SK-N-MC (cell line): ENCODE measurements at regions not wholly inside any gene's neighbourhood (a gene's known extent, or its start where the extent isn't known, plus 50 kb on each side); places are given as distances from the start of the nearest gene placed in this dataset.

Experiments used
- DNase-seq: peaks from one replicate; pipeline ENCODE4 v3.0.0-alpha.2; 2011; ENCODE audit warnings: low read depth, low spot score
- H3K27ac ChIP-seq: fragments of 200-600 bp; sonication (generic); 2 replicates; pipeline ENCODE4 v1.5.1; 2016; ENCODE audit warnings: mixed run types
- H3K36me3 ChIP-seq: fragments of 200-600 bp; sonication (generic); 2 replicates; pipeline ENCODE4 v1.6.1; 2017; ENCODE audit warnings: antibody characterized with exemption, low read length, mixed read lengths; ENCODE audit not compliant: insufficient read depth
- H3K4me3 ChIP-seq: fragments of 200-600 bp; sonication (generic); 2 replicates; pipeline ENCODE4 v1.5.1; 2016
- H3K9ac ChIP-seq: fragments of 200-600 bp; sonication (generic); 2 replicates; pipeline ENCODE4 v1.8.0; 2017; ENCODE audit warnings: mixed run types, mixed read lengths; ENCODE audit not compliant: insufficient read length
- H3K9me3 ChIP-seq: fragments of 200-600 bp; sonication (generic); 2 replicates; pipeline ENCODE4 v1.6.1; 2017; ENCODE audit warnings: low read depth, mild to moderate bottlenecking, antibody characterized with exemption, low read length, moderate library complexity, mixed read lengths
- EZH2 ChIP-seq: fragments of 200-600 bp; sonication (generic); IDR thresholded peaks from one replicate; pipeline ENCODE4 v1.6.1; 2017; ENCODE audit warnings: antibody characterized with exemption
- FOXP2 ChIP-seq: optimal IDR thresholded peaks from 2 replicates; pipeline ENCODE3; 2011; ENCODE audit warnings: mild to moderate bottlenecking, moderate library complexity; ENCODE audit not compliant: insufficient read depth; ENCODE audit errors: extremely low read length, control extremely low read depth
- POLR2AphosphoS5 ChIP-seq: IDR thresholded peaks from 2 replicates; pipeline ENCODE4 v1.6.1; 2012; ENCODE audit warnings: mild to moderate bottlenecking, low read depth, low read length, borderline replicate concordance

DNA sequence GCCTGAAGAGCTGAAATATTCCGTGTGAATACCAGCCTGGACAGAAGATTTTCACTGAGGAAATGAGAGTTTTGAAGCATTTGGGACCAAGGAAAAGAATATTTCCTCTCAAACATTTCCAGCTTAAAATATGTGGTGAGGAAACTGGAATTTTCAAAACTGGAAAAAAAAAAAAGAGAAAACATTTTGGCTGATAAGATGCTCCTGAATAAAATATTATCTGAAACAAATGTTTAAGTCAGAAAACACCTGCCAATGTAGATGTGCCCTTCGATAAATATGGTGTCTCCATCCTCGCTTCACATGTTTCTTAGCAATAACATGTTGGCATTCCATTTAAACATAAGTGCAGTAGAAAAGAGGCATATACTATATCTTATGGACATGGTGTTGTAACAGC is 567.0 kb downstream of the PRKD1 start:
- Histone ChIP-seq H3K9me3 (no peaks in the 10 kb centered on the region), H3K4me3 (no peak overlapping the region), H3K9ac (no peak overlapping the region), H3K36me3 (no peaks in the 10 kb centered on the region), H3K27ac (no peak overlapping the region)
- DNase-seq, result no peak
- no peak for TF ChIP-seq POLR2AphosphoS5
- no peak for TF ChIP-seq EZH2

DNA sequence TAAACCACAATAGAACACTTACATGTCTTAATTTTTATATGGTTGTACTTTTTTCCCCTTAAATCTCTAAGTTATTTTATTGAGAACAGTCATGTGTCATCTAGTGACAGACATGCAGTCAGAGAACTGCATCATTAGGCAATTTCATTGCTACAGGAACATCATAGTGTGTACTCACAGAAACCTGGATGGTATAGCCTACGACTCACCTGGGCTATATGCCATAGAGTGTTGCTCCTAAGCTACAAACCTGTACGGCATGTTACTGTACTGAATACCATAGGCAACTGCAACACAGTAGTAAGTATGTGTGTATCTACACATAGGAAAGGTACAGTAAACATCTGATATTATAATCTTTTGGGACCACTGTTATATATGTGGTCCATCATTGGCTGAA is 557.6 kb downstream of the PRKD1 start:
- no peak for TF ChIP-seq FOXP2
- Histone ChIP-seq H3K36me3 (no peaks in the 10 kb centered on the region), H3K4me3 (no peak overlapping the region), H3K27ac (no peak overlapping the region), H3K9me3 (no peaks in the 10 kb centered on the region), H3K9ac (no peak overlapping the region)
- no peak for DNase-seq

- Histone ChIP-seq H3K4me3 (no peak overlapping the region), H3K36me3 (no peaks in the 10 kb centered on the region), H3K9me3 (no peaks in the 10 kb centered on the region), H3K27ac (no peak overlapping the region), H3K9ac (no peak overlapping the region)
- TF ChIP-seq FOXP2 (no peak), EZH2 (no peak), POLR2AphosphoS5 (no peak)
- no peak for DNase-seq
Measured at GRCh38 chr14:29376237-29376636, 551.4 kb downstream of the PRKD1 start.

GRCh38 chr14:29380826-29381225 is 546.8 kb downstream of the PRKD1 start:
- TF ChIP-seq EZH2, result no peak
- no peak for TF ChIP-seq FOXP2
- TF ChIP-seq POLR2AphosphoS5, result no peak
- Histone ChIP-seq H3K9me3 (no peaks in the 10 kb centered on the region), H3K36me3 (no peaks in the 10 kb centered on the region), H3K27ac (no peak overlapping the region), H3K9ac (no peak overlapping the region), H3K4me3 (no peak overlapping the region)
- DNase-seq, result no peak

DNA sequence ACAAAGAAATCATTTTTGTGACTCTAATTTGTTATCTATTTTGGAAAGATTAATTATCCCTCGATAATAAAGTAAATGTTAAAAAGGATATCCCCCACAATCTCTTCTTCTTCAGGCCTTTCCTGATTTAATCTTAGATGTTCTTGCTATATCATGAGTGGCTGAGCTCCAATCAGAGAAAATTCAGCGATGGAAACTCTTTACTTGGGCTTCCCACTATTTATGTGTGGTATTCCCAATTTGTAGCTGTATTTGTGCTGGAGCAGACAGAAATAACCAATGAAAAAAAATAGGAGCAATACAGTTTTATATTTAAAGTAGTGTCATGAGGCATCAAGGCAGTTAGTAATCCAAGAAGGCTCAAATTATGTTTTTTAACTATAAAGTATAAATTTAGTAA is 539.1 kb downstream of the PRKD1 start:
- TF ChIP-seq POLR2AphosphoS5, result no peak
- TF ChIP-seq FOXP2, result no peak
- TF ChIP-seq EZH2, result no peak
- Histone ChIP-seq H3K36me3 (no peaks in the 10 kb centered on the region), H3K4me3 (no peak overlapping the region), H3K27ac (no peak overlapping the region), H3K9ac (no peak overlapping the region), H3K9me3 (no peaks in the 10 kb centered on the region)
- DNase-seq, result no peak

DNA sequence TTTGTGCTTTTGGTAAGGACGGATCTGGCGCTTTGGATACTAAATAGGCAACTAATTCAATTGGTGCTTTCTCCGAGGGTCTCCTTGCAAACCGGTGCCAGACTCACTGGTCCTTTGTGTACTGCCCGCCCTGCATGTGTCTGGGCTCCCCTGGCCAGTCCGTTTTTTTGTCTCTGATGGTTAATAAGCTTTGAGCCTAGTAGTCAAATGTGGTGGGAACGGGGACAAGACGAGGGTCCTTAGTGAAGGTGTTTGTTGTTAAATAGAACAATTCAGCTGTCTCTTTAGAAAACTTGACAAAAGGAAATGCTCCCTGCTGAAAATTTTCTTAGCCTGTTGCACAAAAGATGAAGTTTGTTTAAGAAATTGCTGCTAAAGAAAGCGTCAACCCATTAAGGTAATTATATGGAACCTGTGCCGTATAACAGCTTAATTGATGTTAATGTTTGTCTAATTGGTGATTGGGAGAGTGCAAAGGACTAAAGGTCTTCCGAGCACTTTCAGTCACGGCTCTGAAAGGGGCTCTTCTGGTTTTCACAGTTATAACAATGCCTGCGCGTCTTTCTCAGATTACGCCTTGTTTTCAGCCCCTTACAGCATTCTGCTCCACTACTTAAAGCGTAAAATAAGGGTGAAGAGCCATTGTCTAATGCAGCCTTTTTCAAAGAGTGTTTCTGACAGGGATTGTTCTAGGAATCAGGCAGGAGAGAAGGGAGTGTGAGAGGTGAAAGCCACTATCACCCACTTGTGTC is 537.4 kb downstream of the PRKD1 start:
- no peak overlapping the region for H3K9ac ChIP-seq
- DNase-seq, result no peak
- H3K27ac ChIP-seq, result no peak overlapping the region
- H3K9me3 ChIP-seq, result no peaks in the 10 kb centered on the region
- H3K36me3 ChIP-seq, result no peaks in the 10 kb centered on the region
- H3K4me3 ChIP-seq, result no peak overlapping the region
- TF ChIP-seq POLR2AphosphoS5 (no peak), FOXP2 (no peak), EZH2 (no peak)

GRCh38 chr14:29391231-29391630 is 536.4 kb downstream of the PRKD1 start:
- H3K27ac ChIP-seq, result no peak overlapping the region
- no peak overlapping the region for H3K9ac ChIP-seq
- no peak overlapping the region for H3K4me3 ChIP-seq
- no peaks in the 10 kb centered on the region for H3K9me3 ChIP-seq
- TF ChIP-seq POLR2AphosphoS5, result no peak
- TF ChIP-seq FOXP2, result no peak
- no peak for TF ChIP-seq EZH2
- DNase-seq, result no peak
- no peaks in the 10 kb centered on the region for H3K36me3 ChIP-seq

- Histone ChIP-seq H3K4me3 (no peak overlapping the region), H3K9me3 (no peaks in the 10 kb centered on the region), H3K36me3 (no peaks in the 10 kb centered on the region), H3K9ac (no peak overlapping the region), H3K27ac (no peak overlapping the region)
- DNase-seq, result no peak
- TF ChIP-seq POLR2AphosphoS5 (no peak), FOXP2 (no peak), EZH2 (no peak)
Measured at GRCh38 chr14:29391801-29392200, 535.8 kb downstream of the PRKD1 start.

DNA sequence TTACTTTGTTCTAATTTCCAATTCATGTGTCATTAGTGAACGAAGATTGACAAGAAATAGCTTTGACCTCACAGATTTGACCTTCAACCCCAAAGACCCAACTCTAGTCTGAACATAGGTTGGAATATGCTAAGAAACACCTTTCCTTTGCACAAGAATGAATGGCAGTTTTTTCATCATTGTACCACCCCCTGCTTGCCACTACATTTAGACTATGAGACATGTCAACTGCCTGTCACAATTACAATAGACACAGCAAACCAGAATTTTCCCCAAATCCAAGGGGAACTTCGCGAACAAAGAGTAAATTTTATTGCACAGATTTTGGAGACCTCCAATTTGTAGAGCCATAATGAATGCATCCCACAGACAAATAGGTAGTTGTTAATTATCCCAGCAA is 535.4 kb downstream of the PRKD1 start:
- Histone ChIP-seq H3K9ac (no peak overlapping the region), H3K9me3 (no peaks in the 10 kb centered on the region), H3K27ac (no peak overlapping the region), H3K36me3 (no peaks in the 10 kb centered on the region), H3K4me3 (no peak overlapping the region)
- TF ChIP-seq EZH2 (no peak), POLR2AphosphoS5 (no peak), FOXP2 (no peak)
- DNase-seq, result no peak
